NT2/D1 (cell line): ENCODE measurements at regions not wholly inside any gene's neighbourhood (a gene's known extent, or its start where the extent isn't known, plus 50 kb on each side); places are given as distances from the start of the nearest gene placed in this dataset.
"Not testable (repeated sequence)": the region's sequence is repeated elsewhere in the genome, so short reads cannot be mapped to it uniquely, and the experiment has no call there.

Experiments used
- YY1 ChIP-seq: IDR thresholded peaks from 2 replicates; pipeline ENCODE4 v1.6.1; 2011; ENCODE audit not compliant: insufficient read length, insufficient read depth
- ZNF274 ChIP-seq: IDR thresholded peaks from 2 replicates; pipeline ENCODE4 v1.6.1; 2011; ENCODE audit warnings: mild to moderate bottlenecking, low read depth, low read length

GRCh38 chr17:83173180-83173913 is 93.9 kb downstream of the METRNL start:
- TF ChIP-seq YY1, ZNF274: not testable (repeated sequence)
